ENCODE measurements at regions not wholly inside any gene's neighbourhood (a gene's known extent, or its start where the extent isn't known, plus 50 kb on each side); places are given as distances from the start of the nearest gene placed in this dataset.
"Not testable (repeated sequence)": the region's sequence is repeated elsewhere in the genome, so short reads cannot be mapped to it uniquely, and the experiment has no call there.

DNA sequence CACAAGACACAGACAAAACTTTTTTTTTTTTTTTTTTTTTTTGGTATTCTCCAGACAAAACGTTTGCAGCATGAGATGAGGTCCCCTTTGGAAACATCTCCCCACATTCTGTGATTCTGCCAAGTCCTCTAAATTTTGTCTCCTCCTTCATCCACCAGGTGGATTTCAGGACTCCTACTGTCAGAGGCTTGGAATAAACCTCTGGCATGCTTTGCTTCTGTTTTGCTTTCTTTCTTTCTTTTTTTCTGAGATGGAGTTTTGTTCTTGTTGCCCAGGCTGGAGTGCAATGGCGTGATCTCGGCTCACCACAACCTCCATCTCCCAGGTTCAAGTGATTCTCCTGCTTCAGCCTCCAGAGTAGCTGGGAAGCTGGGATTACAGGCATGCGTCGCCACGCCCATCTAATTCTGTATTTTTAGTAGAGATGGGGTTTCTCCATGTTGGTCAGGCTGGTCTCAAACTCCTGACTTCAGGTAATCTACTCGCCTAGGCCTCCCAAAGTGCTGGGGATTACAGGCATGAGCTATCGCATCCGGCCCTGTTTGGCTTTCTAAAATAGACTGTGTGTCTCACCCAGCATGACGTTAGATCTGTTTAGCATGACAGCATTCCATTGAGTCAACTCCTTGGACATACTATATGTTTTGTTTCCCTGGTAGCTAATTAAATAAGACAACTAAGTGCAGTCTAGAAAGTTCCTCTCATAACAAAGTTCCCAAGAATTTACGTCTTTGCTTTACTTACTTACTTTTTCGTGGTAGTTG lies 142.5 kb downstream of the NPIPA7 start:
- intact Hi-C loops (cut with DNase I), result not testable (repeated sequence)

GRCh38 chr16:16526998-16527397 lies 148.1 kb downstream of the NPIPA7 start:
- H3K27ac ChIP-seq; intact Hi-C loops (cut with DNase I); H3K4me1 ChIP-seq; H3K9ac ChIP-seq (ENCODE audit: low read depth in 2 of 2, low read length in 2 of 2); DNase-seq; H3K27me3 ChIP-seq; H3K9me3 ChIP-seq; H3K36me3 ChIP-seq; H3K4me3 ChIP-seq: not testable (repeated sequence)

More for the DNA sequence above, 142.5 kb downstream of the NPIPA7 start:
- H3K4me1 ChIP-seq; H3K27me3 ChIP-seq; H3K27ac ChIP-seq; H3K36me3 ChIP-seq; H3K9ac ChIP-seq (ENCODE audit: low read depth in 2 of 2, low read length in 2 of 2); H3K9me3 ChIP-seq; DNase-seq; H3K4me3 ChIP-seq: not testable (repeated sequence)

GRCh38 chr16:16530744-16531143 lies 151.8 kb downstream of the NPIPA7 start:
- H3K27me3 ChIP-seq; H3K27ac ChIP-seq; H3K9me3 ChIP-seq; intact Hi-C loops (cut with DNase I); H3K9ac ChIP-seq (ENCODE audit: low read depth in 2 of 2, low read length in 2 of 2); H3K36me3 ChIP-seq; H3K4me1 ChIP-seq; H3K4me3 ChIP-seq; DNase-seq: not testable (repeated sequence)

DNA sequence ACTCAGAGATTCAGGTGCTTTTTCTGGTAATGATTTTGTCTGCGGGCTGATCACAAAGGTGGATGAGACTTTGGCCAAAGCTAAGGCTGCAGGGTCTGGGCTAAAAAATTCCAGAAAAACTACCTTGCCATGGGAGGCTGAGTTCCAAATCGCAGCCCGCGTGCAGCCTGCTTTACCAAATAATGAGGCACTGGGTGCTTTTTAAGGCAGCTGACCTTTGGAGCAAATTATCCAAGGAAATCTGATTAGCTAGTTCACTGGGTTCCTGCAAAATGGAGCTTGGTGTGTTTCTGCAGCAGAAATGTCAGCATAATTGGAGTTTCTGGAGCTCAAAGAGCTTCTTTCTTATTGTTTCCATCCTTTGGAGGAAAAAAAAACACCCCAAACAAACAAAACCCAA lies 156.6 kb downstream of the NPIPA7 start:
- H3K4me1 ChIP-seq; H3K9me3 ChIP-seq; H3K4me3 ChIP-seq; DNase-seq; H3K36me3 ChIP-seq; H3K27me3 ChIP-seq; intact Hi-C loops (cut with DNase I); H3K9ac ChIP-seq (ENCODE audit: low read depth in 2 of 2, low read length in 2 of 2); H3K27ac ChIP-seq: not testable (repeated sequence)

DNA sequence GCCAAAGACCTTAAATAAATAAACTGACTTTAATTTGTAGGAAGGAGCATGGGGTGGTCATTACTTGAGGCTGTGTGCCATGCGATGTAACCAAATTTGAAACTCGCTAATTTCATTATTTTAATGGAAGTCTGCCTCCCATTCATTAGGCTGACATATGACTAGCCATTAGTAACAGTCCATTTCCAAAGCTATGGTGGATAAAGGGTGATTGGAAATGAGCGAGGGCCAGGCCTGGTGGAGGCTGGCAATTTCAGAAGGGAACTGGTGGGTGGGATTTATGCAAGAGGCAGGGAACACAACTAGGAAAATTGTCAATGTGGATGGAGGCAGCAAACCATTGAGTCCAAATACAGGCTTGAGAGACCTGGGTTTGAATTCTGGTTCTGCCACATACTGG lies 157.2 kb downstream of the NPIPA7 start:
- H3K27ac ChIP-seq; H3K27me3 ChIP-seq; H3K9ac ChIP-seq (ENCODE audit: low read depth in 2 of 2, low read length in 2 of 2); H3K4me3 ChIP-seq; H3K9me3 ChIP-seq; DNase-seq; H3K36me3 ChIP-seq; intact Hi-C loops (cut with DNase I); H3K4me1 ChIP-seq: not testable (repeated sequence)

DNA sequence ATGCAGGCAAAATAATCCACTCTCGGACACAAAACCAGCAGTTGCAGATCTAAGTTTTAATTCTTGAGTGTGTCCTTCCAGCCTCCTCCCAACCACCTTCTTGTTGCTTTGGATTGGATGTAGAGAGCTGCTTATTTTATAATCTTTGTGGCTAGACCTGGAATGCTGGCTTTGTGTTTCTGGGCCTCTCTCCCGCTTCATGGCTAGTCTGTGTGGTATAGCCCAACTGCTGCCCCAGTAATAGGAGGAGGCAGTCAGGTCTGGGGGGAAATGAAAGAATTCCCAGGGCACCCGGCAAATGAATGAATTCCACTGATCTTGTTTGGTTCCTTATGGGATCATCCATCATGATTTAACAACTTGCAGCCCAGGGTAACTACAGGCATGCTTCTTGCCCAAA lies 170.8 kb downstream of the NPIPA7 start:
- intact Hi-C loops (cut with DNase I); H3K4me3 ChIP-seq; H3K36me3 ChIP-seq; H3K4me1 ChIP-seq; H3K9ac ChIP-seq (ENCODE audit: low read depth in 2 of 2, low read length in 2 of 2); H3K27ac ChIP-seq; DNase-seq; H3K27me3 ChIP-seq; H3K9me3 ChIP-seq: not testable (repeated sequence)

DNA sequence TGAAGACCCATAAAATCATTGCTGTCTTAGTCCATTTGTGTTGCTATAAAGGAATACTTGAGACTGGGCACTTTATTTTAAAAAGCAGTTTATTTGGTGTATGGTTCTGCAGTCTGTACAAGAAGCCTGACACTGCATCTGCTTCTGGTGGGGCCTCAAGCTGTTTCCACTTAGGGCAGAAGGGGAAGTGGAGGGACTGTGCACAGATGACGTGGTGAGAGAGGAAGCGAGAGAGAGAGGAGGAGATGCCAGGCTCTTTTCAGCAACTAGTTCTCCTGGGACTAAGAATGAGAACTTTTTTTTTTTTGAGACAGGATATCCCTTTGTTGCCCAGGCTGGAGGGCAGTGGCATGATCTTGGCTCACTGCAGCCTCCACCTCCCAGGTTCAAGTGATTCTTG lies 171.9 kb downstream of the NPIPA7 start:
- DNase-seq; intact Hi-C loops (cut with DNase I); H3K27me3 ChIP-seq; H3K9me3 ChIP-seq; H3K4me3 ChIP-seq; H3K4me1 ChIP-seq; H3K36me3 ChIP-seq; H3K27ac ChIP-seq; H3K9ac ChIP-seq (ENCODE audit: low read depth in 2 of 2, low read length in 2 of 2): not testable (repeated sequence)

GRCh38 chr16:16552819-16553340 lies 173.9 kb downstream of the NPIPA7 start:
- H3K4me3 ChIP-seq; H3K9me3 ChIP-seq; H3K4me1 ChIP-seq; intact Hi-C loops (cut with DNase I); H3K36me3 ChIP-seq; H3K27ac ChIP-seq; DNase-seq; H3K9ac ChIP-seq (ENCODE audit: low read depth in 2 of 2, low read length in 2 of 2); H3K27me3 ChIP-seq: not testable (repeated sequence)

- H3K9me3 ChIP-seq; H3K27ac ChIP-seq; H3K9ac ChIP-seq (ENCODE audit: low read depth in 2 of 2, low read length in 2 of 2); H3K4me3 ChIP-seq; H3K36me3 ChIP-seq; H3K4me1 ChIP-seq; H3K27me3 ChIP-seq; intact Hi-C loops (cut with DNase I); DNase-seq: not testable (repeated sequence)
Observed at GRCh38 chr16:16559179-16559740, 180.3 kb downstream of the NPIPA7 start.

- H3K9me3 ChIP-seq; H3K9ac ChIP-seq (ENCODE audit: low read depth in 2 of 2, low read length in 2 of 2); H3K4me1 ChIP-seq; H3K4me3 ChIP-seq; intact Hi-C loops (cut with DNase I); H3K27me3 ChIP-seq; H3K36me3 ChIP-seq; DNase-seq; H3K27ac ChIP-seq: not testable (repeated sequence)
Observed at GRCh38 chr16:16561532-16561931, 182.6 kb downstream of the NPIPA7 start.

- DNase-seq; H3K27me3 ChIP-seq; H3K4me3 ChIP-seq; intact Hi-C loops (cut with DNase I); H3K9me3 ChIP-seq; H3K9ac ChIP-seq (ENCODE audit: low read depth in 2 of 2, low read length in 2 of 2); H3K4me1 ChIP-seq; H3K27ac ChIP-seq; H3K36me3 ChIP-seq: not testable (repeated sequence)
Observed at GRCh38 chr16:16563962-16564361, 185.0 kb downstream of the NPIPA7 start.

DNA sequence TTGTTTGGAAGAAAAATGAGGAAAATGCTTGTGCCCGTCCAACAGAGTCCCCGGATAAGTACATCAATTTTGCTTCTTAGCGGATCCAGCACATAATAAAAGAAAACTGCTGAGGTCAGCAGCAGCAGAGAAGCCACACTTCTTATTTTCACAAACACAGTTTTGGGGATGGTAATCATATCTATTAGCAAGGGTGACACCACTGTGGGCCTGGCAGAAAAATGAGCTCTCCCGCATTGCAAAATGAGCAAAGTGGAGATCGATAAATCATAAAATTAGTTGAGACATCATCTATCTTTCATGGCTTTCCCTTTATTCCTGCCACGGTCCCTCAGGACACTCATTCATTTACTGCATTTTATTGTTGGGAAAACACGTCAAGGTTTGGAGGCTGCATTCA lies 186.4 kb downstream of the NPIPA7 start:
- H3K27me3 ChIP-seq; H3K36me3 ChIP-seq; intact Hi-C loops (cut with DNase I); H3K27ac ChIP-seq; H3K9ac ChIP-seq (ENCODE audit: low read depth in 2 of 2, low read length in 2 of 2); H3K4me1 ChIP-seq; DNase-seq; H3K4me3 ChIP-seq; H3K9me3 ChIP-seq: not testable (repeated sequence)

- H3K4me1 ChIP-seq; H3K9me3 ChIP-seq; intact Hi-C loops (cut with DNase I); H3K9ac ChIP-seq (ENCODE audit: low read depth in 2 of 2, low read length in 2 of 2); H3K36me3 ChIP-seq; DNase-seq; H3K27ac ChIP-seq; H3K4me3 ChIP-seq; H3K27me3 ChIP-seq: not testable (repeated sequence)
Observed at GRCh38 chr16:16570055-16570454, 191.1 kb downstream of the NPIPA7 start.

DNA sequence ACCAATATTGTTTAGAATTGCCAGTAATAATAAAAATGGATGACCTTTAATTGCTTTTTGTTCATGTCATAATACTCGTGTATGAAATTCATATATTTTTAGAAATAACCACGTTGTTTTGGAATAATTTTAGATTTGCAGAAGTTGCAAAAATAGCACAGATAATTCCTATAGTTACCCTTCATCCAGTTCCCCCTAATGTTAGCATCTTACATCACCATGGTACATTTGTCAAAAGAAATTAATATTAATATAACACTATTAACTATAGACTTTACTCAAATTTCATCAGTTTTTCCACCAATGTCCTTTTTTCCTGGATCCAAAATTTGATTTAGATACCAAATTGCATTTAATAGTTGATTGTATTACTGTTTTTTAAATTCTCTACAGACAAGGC lies 191.9 kb downstream of the NPIPA7 start:
- H3K4me1 ChIP-seq, result not testable (repeated sequence)

More for the DNA sequence above, 191.9 kb downstream of the NPIPA7 start:
- H3K36me3 ChIP-seq; H3K27ac ChIP-seq; H3K27me3 ChIP-seq; DNase-seq; intact Hi-C loops (cut with DNase I); H3K4me3 ChIP-seq; H3K9me3 ChIP-seq; H3K9ac ChIP-seq (ENCODE audit: low read depth in 2 of 2, low read length in 2 of 2): not testable (repeated sequence)
